NCI-H1417 (cell line): ENCODE measurements at regions not wholly inside any gene's neighbourhood (a gene's known extent, or its start where the extent isn't known, plus 50 kb on each side); places are given as distances from the start of the nearest gene placed in this dataset.

Experiments used
- DNase-seq, 3 experiments: peaks; one replicate each; lab custom pipeline; 2025; lab: John Stamatoyannopoulos, UW

- peak in 2 of 3 experiments; percentile 9 to 44 for DNase-seq
Observed at GRCh38 chr1:196002296-196002695, 605.9 kb downstream of the KCNT2 start.

GRCh38 chr1:196001188-196001587 lies 607.1 kb downstream of the KCNT2 start:
- DNase-seq = no peak

- DNase-seq = no peak
Observed at GRCh38 chr1:195999022-195999421, 609.2 kb downstream of the KCNT2 start.

- no peak for DNase-seq
Observed at GRCh38 chr1:195981448-195982139, 626.6 kb downstream of the KCNT2 start.

GRCh38 chr1:195979646-195980045 lies 628.6 kb downstream of the KCNT2 start:
- DNase-seq = no peak

- peak in 1 of 3 experiments; percentile 48 for DNase-seq
Observed at GRCh38 chr1:195973311-195973904, 634.8 kb downstream of the KCNT2 start.

- DNase-seq = no peak
Observed at GRCh38 chr1:195971589-195971988, 636.7 kb downstream of the KCNT2 start.

- no peak for DNase-seq
Observed at GRCh38 chr1:195970209-195970608, 638.0 kb downstream of the KCNT2 start.

- DNase-seq = no peak
Observed at GRCh38 chr1:195965475-195965874, 642.8 kb downstream of the KCNT2 start.

- no peak for DNase-seq
Observed at GRCh38 chr1:195965036-195965435, 643.2 kb downstream of the KCNT2 start.

- no peak for DNase-seq
Observed at GRCh38 chr1:195964516-195964915, 643.7 kb downstream of the KCNT2 start.

- DNase-seq = peak in 1 of 3 experiments; percentile 7
Observed at GRCh38 chr1:195962051-195962450, 646.2 kb downstream of the KCNT2 start.

GRCh38 chr1:195960580-195960979 lies 647.7 kb downstream of the KCNT2 start:
- no peak for DNase-seq

GRCh38 chr1:195958131-195958530 lies 650.1 kb downstream of the KCNT2 start:
- DNase-seq = no peak

- no peak for DNase-seq
Observed at GRCh38 chr1:195956845-195957244, 651.4 kb downstream of the KCNT2 start.

- DNase-seq = no peak
Observed at GRCh38 chr1:195954848-195955247, 653.4 kb downstream of the KCNT2 start.

GRCh38 chr1:195951313-195951712 lies 656.9 kb downstream of the KCNT2 start:
- no peak for DNase-seq

GRCh38 chr1:195948123-195948895 lies 659.9 kb downstream of the KCNT2 start:
- DNase-seq = no peak

- DNase-seq = no peak
Observed at GRCh38 chr1:195946500-195946899, 661.7 kb downstream of the KCNT2 start.

GRCh38 chr1:195941795-195942194 lies 666.4 kb downstream of the KCNT2 start:
- no peak for DNase-seq

- DNase-seq = no peak
Observed at GRCh38 chr1:195941314-195941713, 666.9 kb downstream of the KCNT2 start.

- DNase-seq = peak in 2 of 3 experiments; percentile 15 to 65
Observed at GRCh38 chr1:195939844-195940243, 668.4 kb downstream of the KCNT2 start.
